GM12878 (cell line): ENCODE measurements at regions not wholly inside any gene's neighbourhood (a gene's known extent, or its start where the extent isn't known, plus 50 kb on each side); places are given as distances from the start of the nearest gene placed in this dataset.

Experiments
- ATAC-seq: fragments of 200-7000 bp; cut with Tn5 transposase; 3 replicates; pipeline ENCODE4 v1.9.1; 2020; ENCODE audit warnings: mild to moderate bottlenecking, moderate library complexity
- BruUV-seq: library from RNA; stranded (reverse); fragments of 400-500 nt; replicated peaks from 2 replicates; lab custom pipeline; 2021; lab: Mats Ljungman, UMichigan
- CTCF ChIA-PET: fragments of 300-600 bp; sonication (Branson Sonifier 250); formaldehyde crosslinking; extraction: SDS; loops from one replicate; lab custom pipeline; 2021; ENCODE audit warnings: inconsistent platforms; lab: Yijun Ruan, JAX
- POLR2A ChIA-PET: fragments of 350-600 bp; formaldehyde crosslinking; extraction: SDS; loops from one replicate; lab custom pipeline; 2021; ENCODE audit warnings: inconsistent platforms; lab: Charles Lee
- RAD21 ChIA-PET: fragments of 300-600 bp; sonication (Branson Sonifier 250); formaldehyde crosslinking; loops from one replicate; lab custom pipeline; 2023; ENCODE audit warnings: antibody characterized with exemption; ENCODE audit not compliant: unreplicated experiment; lab: Charles Lee
- SMC1A ChIA-PET: fragments of 300-600 bp; sonication (Branson Sonifier 250); formaldehyde crosslinking; loops from one replicate; lab custom pipeline; 2023; ENCODE audit not compliant: unreplicated experiment, uncharacterized antibody; lab: Charles Lee
- DNase-seq: peaks from one replicate; pipeline ENCODE4 v3.0.0-alpha.2; 2011; ENCODE audit warnings: low read depth, low spot score
- FAIRE-seq: peaks from 3 replicates; lab custom pipeline; 2011; peaks lifted over from hg19 to GRCh38; lab: Jason Lieb, UNC
- H2AFZ ChIP-seq: 2 replicates; pipeline ENCODE4 v1.6.0; 2011; ENCODE audit warnings: low read depth, low read length, control low read depth; ENCODE audit not compliant: control insufficient read depth
- H3K27ac ChIP-seq: 2 replicates; pipeline ENCODE4 v1.5.1; 2011; ENCODE audit warnings: control low read depth; ENCODE audit not compliant: control insufficient read depth, insufficient read depth
- H3K27me3 ChIP-seq, 2 experiments: replicated peaks in 1 of 2; 2 replicates each; pipeline versions ENCODE4 v1.6.0 to v1.6.1; 2011; ENCODE audit warnings: low read length in 1 of 2; ENCODE audit not compliant: control insufficient read depth in 2 of 2, insufficient read depth in 2 of 2
- H3K36me3 ChIP-seq, 2 experiments: 2 replicates each; pipeline ENCODE4 v1.5.1; 2011; ENCODE audit warnings: low read length in 1 of 2; ENCODE audit not compliant: control insufficient read depth in 2 of 2, insufficient read depth in 2 of 2
- H3K4me1 ChIP-seq: 2 replicates; pipeline ENCODE4 v1.6.1; 2011; ENCODE audit warnings: mild to moderate bottlenecking, low read length, moderate library complexity, mixed read lengths; ENCODE audit not compliant: control insufficient read depth, insufficient read depth
- H3K4me2 ChIP-seq: 2 replicates; pipeline ENCODE4 v1.6.0; 2011; ENCODE audit warnings: control low read depth; ENCODE audit not compliant: control insufficient read depth, insufficient read depth
- H3K4me3 ChIP-seq: fragments of 200-600 bp; sonication (generic); 2 replicates; pipeline ENCODE4 v1.5.1; 2016
- H3K79me2 ChIP-seq: 2 replicates; pipeline ENCODE4 v1.6.0; 2011; ENCODE audit warnings: low read length; ENCODE audit not compliant: control insufficient read depth, insufficient read depth
- H3K9ac ChIP-seq: 2 replicates; pipeline ENCODE4 v1.8.0; 2011; ENCODE audit warnings: low read length, control low read depth, mixed read lengths; ENCODE audit not compliant: control insufficient read depth, insufficient read depth
- H3K9me3 ChIP-seq: replicated peaks from 3 replicates; pipeline ENCODE4 v1.5.1; 2011; ENCODE audit warnings: mild to moderate bottlenecking, low read length; ENCODE audit not compliant: control insufficient read depth, insufficient read depth
- H4K20me1 ChIP-seq: 2 replicates; pipeline ENCODE4 v1.6.0; 2011; ENCODE audit not compliant: control insufficient read depth, insufficient read depth
- HCFC1 ChIP-seq: fragments of 150-350 bp; IDR thresholded peaks from 2 replicates; pipeline ENCODE4 v1.6.1; 2014; ENCODE audit warnings: low read length
- PML ChIP-seq: IDR thresholded peaks from 2 replicates; pipeline ENCODE4 v1.6.1; 2012; ENCODE audit warnings: low read length, inconsistent platforms
- RBBP5 ChIP-seq: fragments of 200-600 bp; sonication (generic); conservative IDR thresholded peaks from 2 replicates; pipeline ENCODE4 v1.6.1; 2016
- SIX5 ChIP-seq: IDR thresholded peaks from 2 replicates; pipeline ENCODE4 v1.6.1; 2011; ENCODE audit warnings: mild to moderate bottlenecking, low read depth, low read length, moderate library complexity; ENCODE audit not compliant: severe bottlenecking
- TAF1 ChIP-seq: IDR thresholded peaks from 2 replicates; pipeline ENCODE4 v1.6.1; 2011; ENCODE audit warnings: mild to moderate bottlenecking, low read depth, low read length, borderline replicate concordance
- TCF3 ChIP-seq: IDR thresholded peaks from 2 replicates; pipeline ENCODE4 v1.6.1; 2012; ENCODE audit warnings: low read depth, mild to moderate bottlenecking, low read length, borderline replicate concordance; ENCODE audit not compliant: insufficient read depth
- ZBED1 ChIP-seq: IDR thresholded peaks from 2 replicates; pipeline ENCODE4 v1.6.1; 2016; ENCODE audit warnings: borderline replicate concordance
- ZBTB11 ChIP-seq: fragments of 450-650 bp; formaldehyde crosslinking; IDR thresholded peaks from 2 replicates; pipeline ENCODE4 v1.5.0; 2022; ENCODE audit warnings: mild to moderate bottlenecking, missing genetic modification characterization
- ZNF24 ChIP-seq: fragments of 450-650 bp; IDR thresholded peaks from 2 replicates; pipeline ENCODE4 v1.6.1; 2017; ENCODE audit warnings: antibody characterized with exemption, mild to moderate bottlenecking
- WGBS: methylation state at CpG from one replicate; pipeline ENCODE4 v1.1.6; 2016; ENCODE audit warnings: low lambda C conversion rate; ENCODE audit not compliant: insufficient replicate concordance, insufficient coverage; ENCODE audit errors: missing lambda C conversion rate; 5-methylcytosine and 5-hydroxymethylcytosine counted together
- in situ Hi-C: fragments of 300-500 bp; cut with MboI; formaldehyde crosslinking; loops from 9 replicates; pipeline ENCODE4 v1.14.3; 2018; ENCODE audit warnings: mixed read lengths
- intact Hi-C: fragments of 100-400 bp; cut with micrococcal nuclease; formaldehyde crosslinking; loops from one replicate; pipeline ENCODE4 v1.14.2; 2022; ENCODE audit not compliant: unreplicated experiment

- no peak overlapping the region for H3K4me2 ChIP-seq
- intact Hi-C loops: no loop called here
- H2AFZ ChIP-seq: no peak overlapping the region
- H4K20me1 ChIP-seq: no peaks in the 10 kb centered on the region
- ChIA-PET CTCF (no interaction called here), SMC1A (interaction anchor here (0.8 to 1.3 kb wide), 2 partner anchors 11 to 21 kb away, joined by 3 read pairs; no protein-coding TSS in a partner anchor), POLR2A (no interaction called here), RAD21 (no interaction called here)
- H3K27ac ChIP-seq: no peak overlapping the region
- no peak for DNase-seq
- no peak for FAIRE-seq
- no peaks in the 10 kb centered on the region for H3K4me1 ChIP-seq
- BruUV-seq: no TSS peak
- no peak for TF ChIP-seq HCFC1
- no peak for TF ChIP-seq ZNF24
- TF ChIP-seq SIX5: no peak
- TF ChIP-seq TCF3: no peak
- TF ChIP-seq ZBED1: no peak
- TF ChIP-seq PML: no peak
- no peak for TF ChIP-seq TAF1
- TF ChIP-seq ZBTB11: no peak
- TF ChIP-seq RBBP5: no peak
- WGBS: 53% methylated on average over 1 of the region's 1 CpG
- H3K27me3 ChIP-seq: no peaks in the 10 kb centered on the region
- H3K9ac ChIP-seq: no peak overlapping the region
- H3K9me3 ChIP-seq: no peaks in the 10 kb centered on the region
- no peaks in the 10 kb centered on the region for H3K79me2 ChIP-seq
- in situ Hi-C loops: no loop called here
- no peaks in the 10 kb centered on the region for H3K36me3 ChIP-seq
- ATAC-seq: no peak
- H3K4me3 ChIP-seq: no peak overlapping the region
These were observed 169.4 kb upstream of the GRB10 start for GRCh38 chr7:50952120-50952519.
